ENCODE measurements at regions not wholly inside any gene's neighbourhood (a gene's known extent, or its start where the extent isn't known, plus 50 kb on each side); places are given as distances from the start of the nearest gene placed in this dataset.

GRCh38 chr12:17286874-17287273 lies 680.9 kb upstream of the LMO3 start:
- Histone ChIP-seq H3K4me1 (replicated peaks in 1 of 2; ENCODE audit: control insufficient read depth in 2 of 2, insufficient read depth in 2 of 2, low read length in 2 of 2) (no peaks in the 10 kb centered on the region), H3K9me1 (ENCODE audit: control insufficient read depth, insufficient read depth, low read length) (no peaks in the 10 kb centered on the region), H3K4me2 (ENCODE audit: insufficient read depth, low read length) (no peak overlapping the region), H3K9me3 (replicated peaks; ENCODE audit: control insufficient read depth, insufficient read depth, low read depth, low read length) (no peaks in the 10 kb centered on the region), H3K27ac (ENCODE audit: extremely low read depth, low read depth, low read length) (no peak overlapping the region), H3K4me3 (no peak overlapping the region), H2AFZ (ENCODE audit: low read depth, low read length) (no peak overlapping the region), H4K20me1 (replicated peaks; ENCODE audit: control insufficient read depth, insufficient read depth, low read length) (no peaks in the 10 kb centered on the region), H3K27me3 (ENCODE audit: control insufficient read depth in 2 of 2, insufficient read depth in 2 of 2, low read length in 2 of 2) (no peaks in the 10 kb centered on the region), H3K36me3 (ENCODE audit: control insufficient read depth, insufficient read depth, low read length) (no peaks in the 10 kb centered on the region), H3K9ac (ENCODE audit: insufficient read depth in 1 of 2, low read depth in 2 of 2, low read length in 2 of 2) (no peak overlapping the region), H3K79me2 (ENCODE audit: control insufficient read depth, insufficient read depth, low read length) (no peaks in the 10 kb centered on the region)
- TF ChIP-seq ELK1 (CRISPR knock-in tag; IDR thresholded peaks at IDR 0.05) (no peak), ZNF232 (CRISPR knock-in tag; IDR thresholded peaks at IDR 0.05) (no peak), POLR3A (IDR thresholded peaks at IDR 0.05; ENCODE audit: borderline replicate concordance, extremely low read depth, insufficient read depth, insufficient read length) (no peak), SRSF9 (IDR thresholded peaks at IDR 0.05; ENCODE audit: borderline replicate concordance, low read depth, low read length) (no peak)
- in situ Hi-C loops (cut with MboI) = no loop called here
- POLR2A ChIA-PET = no interaction called here
- CTCF ChIA-PET (ENCODE audit: low intra/inter-chr PET ratio) = no interaction called here
- intact Hi-C loops (cut with micrococcal nuclease) = no loop called here
- no peak for DNase-seq (ENCODE audit: extremely low read depth in 1 of 4, low spot score in 3 of 4)
- WGBS (ENCODE audit: insufficient coverage, low coverage, missing lambda C conversion rate) = 0% methylated on average over 1 of the region's 1 CpG
- FAIRE-seq = no peak
- no peak for ATAC-seq
- no TSS peak for BruUV-seq (replicated peaks)

- TF ChIP-seq BCLAF1 (IDR thresholded peaks at IDR 0.05; ENCODE audit: borderline replicate concordance in 1 of 2, control insufficient read depth in 1 of 2, low read depth in 2 of 2, low read length in 1 of 2) (no peak), NFATC3 (IDR thresholded peaks at IDR 0.05) (no peak), OTX1 (CRISPR knock-in tag; IDR thresholded peaks at IDR 0.05) (no peak), MNT (conservative IDR thresholded peaks at IDR 0.05) (no peak), ZNF449 (CRISPR knock-in tag; IDR thresholded peaks at IDR 0.05) (no peak)
- CTCF ChIA-PET (ENCODE audit: low intra/inter-chr PET ratio) = no interaction called here
Observed at GRCh38 chr12:17284873-17285272, 678.9 kb upstream of the LMO3 start.

More at GRCh38 chr12:17284873-17285272, 678.9 kb upstream of the LMO3 start:
- POLR2A ChIA-PET = no interaction called here
- WGBS (ENCODE audit: insufficient coverage, low coverage, missing lambda C conversion rate) = 0% methylated on average over 1 of the region's 1 CpG
- in situ Hi-C loops (cut with MboI) = no loop called here
- Histone ChIP-seq H3K36me3 (ENCODE audit: control insufficient read depth, insufficient read depth, low read length) (no peaks in the 10 kb centered on the region), H3K4me3 (no peak overlapping the region), H3K27me3 (ENCODE audit: control insufficient read depth in 2 of 2, insufficient read depth in 2 of 2, low read length in 2 of 2) (no peaks in the 10 kb centered on the region), H3K9me1 (ENCODE audit: control insufficient read depth, insufficient read depth, low read length) (no peaks in the 10 kb centered on the region), H3K9me3 (replicated peaks; ENCODE audit: control insufficient read depth, insufficient read depth, low read depth, low read length) (no peaks in the 10 kb centered on the region), H3K27ac (ENCODE audit: extremely low read depth, low read depth, low read length) (no peak overlapping the region), H3K4me1 (replicated peaks in 1 of 2; ENCODE audit: control insufficient read depth in 2 of 2, insufficient read depth in 2 of 2, low read length in 2 of 2) (no peaks in the 10 kb centered on the region), H4K20me1 (replicated peaks; ENCODE audit: control insufficient read depth, insufficient read depth, low read length) (no peaks in the 10 kb centered on the region), H3K9ac (ENCODE audit: insufficient read depth in 1 of 2, low read depth in 2 of 2, low read length in 2 of 2) (no peak overlapping the region), H2AFZ (ENCODE audit: low read depth, low read length) (no peak overlapping the region), H3K79me2 (ENCODE audit: control insufficient read depth, insufficient read depth, low read length) (no peaks in the 10 kb centered on the region), H3K4me2 (ENCODE audit: insufficient read depth, low read length) (no peak overlapping the region)
- FAIRE-seq (no peak), ATAC-seq (no peak), DNase-seq (ENCODE audit: extremely low read depth in 1 of 4, low spot score in 3 of 4) (no peak)
- intact Hi-C loops (cut with micrococcal nuclease) = no loop called here
- BruUV-seq (replicated peaks) = no TSS peak

Measured in K562 (cell line).